GM18498 (cell line): ENCODE measurements at regions not wholly inside any gene's neighbourhood (a gene's known extent, or its start where the extent isn't known, plus 50 kb on each side); places are given as distances from the start of the nearest gene placed in this dataset.

Experiments used
- ATAC-seq: cut with Tn5 transposase; IDR thresholded peaks from one replicate; pipeline ENCODE4 v1.9.1; 2021; ENCODE audit warnings: mild to moderate bottlenecking, moderate library complexity; ENCODE audit not compliant: unreplicated experiment

DNA sequence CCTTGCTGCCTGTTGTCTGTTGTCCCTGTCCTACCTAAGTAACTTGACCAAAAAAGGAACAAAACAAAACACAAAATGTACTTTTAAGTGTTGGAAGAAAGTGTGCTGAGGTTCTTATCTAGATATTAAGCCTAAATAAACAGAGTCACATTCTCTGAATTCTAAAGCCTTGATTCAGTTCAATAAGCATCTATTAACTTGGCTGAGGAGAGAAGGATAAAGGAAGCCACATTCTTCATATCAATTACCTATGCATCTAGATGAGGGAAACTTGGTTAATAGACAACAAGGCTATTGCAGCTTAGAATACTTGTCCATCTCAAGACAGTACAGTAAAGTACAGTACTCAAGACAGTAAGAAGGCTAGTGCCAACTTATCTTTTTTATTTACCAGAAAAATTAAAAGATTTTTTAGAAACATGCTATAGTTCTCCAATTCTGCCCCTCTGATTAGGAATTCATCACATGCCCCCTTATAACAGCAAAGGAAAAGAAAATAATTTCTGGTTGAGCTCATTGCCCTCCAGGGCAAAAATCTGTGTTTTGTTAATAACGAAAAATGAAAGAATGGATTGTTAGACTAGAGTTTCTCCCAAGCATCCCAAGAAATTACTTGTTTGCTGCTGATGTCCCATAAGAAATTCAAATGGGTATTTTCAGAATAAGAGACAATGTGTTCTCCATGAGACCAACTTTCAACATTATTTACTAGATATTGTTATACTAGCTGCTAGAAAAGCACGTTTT lies 546.5 kb upstream of the SEMA3D start:
- ATAC-seq = no peak

DNA sequence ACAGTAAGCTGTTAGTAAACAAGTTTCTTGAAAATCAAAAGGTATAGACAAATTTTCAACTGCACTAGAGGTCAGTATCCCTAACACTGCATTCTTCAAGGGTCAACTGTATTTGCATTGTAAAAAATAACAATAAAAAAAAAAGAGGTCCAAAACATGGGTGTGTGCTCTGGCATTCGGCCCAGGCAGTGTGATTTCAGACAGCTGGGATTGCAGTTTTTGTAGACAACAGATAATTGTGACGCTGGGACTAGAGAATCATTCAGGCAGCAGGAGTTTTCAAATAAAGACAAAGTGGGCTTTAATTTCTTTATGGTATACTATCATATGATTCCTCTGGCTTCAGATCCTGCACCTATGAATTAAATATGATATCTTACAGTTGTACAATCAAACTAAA lies 543.2 kb upstream of the SEMA3D start:
- ATAC-seq = no peak

DNA sequence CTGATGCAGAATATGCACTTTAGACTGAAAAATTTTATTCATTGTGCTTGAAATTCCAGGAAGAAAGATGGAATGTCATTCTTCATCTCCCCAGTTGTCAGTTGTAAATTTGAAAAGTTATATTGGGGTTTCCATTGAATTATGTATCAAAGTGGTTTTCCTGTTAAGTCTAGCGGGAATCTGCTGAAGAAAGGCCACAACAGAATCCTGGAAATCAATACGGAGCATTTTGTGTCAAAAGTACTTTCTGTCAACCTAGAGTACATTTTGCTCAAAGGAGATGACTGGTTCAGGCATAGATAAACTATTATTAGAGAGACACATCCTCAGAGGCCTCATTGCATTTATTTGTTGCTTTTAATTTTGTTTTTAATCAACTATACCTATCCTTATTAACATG lies 538.2 kb upstream of the SEMA3D start:
- ATAC-seq = no peak

DNA sequence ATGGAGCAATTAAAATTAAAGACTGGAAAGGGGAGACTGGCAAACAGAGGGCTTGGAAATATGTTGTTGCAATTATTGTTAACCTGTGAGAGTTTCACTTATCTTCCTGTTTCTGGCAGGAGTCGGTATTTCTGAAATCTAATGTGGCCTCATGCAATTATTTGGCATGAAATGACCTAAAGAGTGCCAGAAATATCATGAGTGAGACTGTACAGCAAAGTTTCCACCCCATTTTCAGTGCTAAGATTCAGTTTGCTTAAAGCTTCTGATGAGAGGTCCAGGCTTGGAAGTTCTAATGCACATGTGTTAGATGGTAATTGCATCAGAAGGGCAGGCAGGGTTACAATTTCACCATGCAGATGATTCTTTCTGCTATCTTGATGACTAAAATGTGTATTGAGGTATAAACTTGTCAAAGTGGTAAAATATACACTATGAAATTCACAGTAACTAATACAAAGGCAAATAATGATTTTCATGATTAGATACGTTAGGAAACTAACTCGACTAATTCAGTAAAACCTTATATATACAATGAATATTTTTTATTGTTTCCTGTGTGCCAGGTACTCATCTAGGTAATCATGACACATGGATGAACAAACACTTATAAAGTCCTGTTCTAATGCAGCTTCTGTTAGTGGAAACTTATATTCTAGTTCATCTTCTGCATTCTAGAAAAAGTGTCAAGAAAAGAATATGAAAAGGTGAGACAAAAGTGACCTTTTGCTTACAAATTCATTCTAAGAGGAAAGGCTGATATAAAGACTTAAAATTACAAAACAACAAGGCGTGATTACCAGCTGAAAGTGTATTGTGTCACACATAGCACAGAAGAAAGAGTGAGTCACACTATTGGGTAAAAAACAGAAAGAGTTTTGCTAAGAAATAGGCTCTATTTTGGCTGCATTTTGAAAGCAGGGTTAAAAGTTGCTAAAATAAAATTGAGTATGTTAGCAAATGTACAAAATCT lies 533.4 kb upstream of the SEMA3D start:
- ATAC-seq = no peak

DNA sequence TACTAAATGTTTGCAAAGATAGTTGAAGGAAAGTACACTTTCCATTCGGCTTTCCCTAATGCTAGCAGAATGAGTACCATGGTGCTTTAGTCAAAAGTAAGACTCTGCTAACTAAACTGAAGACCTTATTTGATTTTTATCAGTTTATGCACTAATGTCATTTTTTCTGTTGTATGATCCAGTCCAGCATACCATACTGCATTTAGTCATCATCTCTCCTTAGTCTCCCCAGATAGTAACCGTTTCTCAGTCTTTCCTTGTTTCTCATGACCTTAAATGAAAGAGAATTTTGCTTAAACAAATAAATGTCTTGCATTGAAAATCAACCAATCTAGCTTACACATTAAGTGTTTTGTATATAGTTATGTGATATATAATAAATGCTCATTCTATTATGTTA lies 529.5 kb upstream of the SEMA3D start:
- no peak for ATAC-seq

DNA sequence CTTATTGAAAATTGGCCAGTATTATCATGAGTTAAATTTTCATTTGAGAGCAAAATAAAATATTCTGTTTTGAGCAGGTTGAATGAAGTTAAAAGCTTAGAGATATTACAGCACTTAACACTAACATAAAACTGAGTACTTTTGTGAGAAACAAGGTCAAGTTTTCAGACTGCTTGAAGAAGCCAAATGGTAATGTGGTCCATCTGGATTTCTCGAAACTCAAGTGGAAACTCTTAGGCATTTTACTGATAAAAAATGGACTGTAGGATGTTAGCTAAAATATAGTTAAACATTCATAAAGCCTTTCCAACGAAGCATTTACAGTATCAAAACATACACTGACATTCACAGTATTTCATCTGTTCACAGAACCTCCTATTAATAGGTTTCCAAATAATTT lies 528.1 kb upstream of the SEMA3D start:
- no peak for ATAC-seq

DNA sequence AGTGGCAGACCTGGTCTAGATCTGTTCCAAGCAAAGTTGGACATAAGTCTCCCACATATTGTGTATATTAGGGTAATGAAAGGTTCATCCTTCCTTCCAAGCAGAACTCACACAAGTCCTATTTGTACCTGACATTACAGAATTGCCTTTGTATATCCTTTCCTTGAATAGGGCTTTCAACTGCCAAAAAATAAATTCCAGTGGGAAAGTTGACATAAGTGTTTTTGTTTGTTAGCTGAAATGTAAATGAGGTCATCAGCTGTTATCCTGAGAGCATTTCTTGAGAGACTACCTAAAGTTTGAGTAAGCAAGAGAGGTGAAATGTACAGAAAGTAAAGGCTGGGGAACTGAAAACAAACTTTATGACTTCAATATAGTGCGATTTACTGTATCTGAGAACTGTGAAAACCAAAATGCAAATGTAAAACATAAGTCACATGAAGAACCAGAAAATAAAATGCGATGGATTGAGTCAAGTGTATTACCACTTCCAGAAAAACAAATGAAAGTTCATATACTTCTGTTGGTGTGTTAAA lies 527.3 kb upstream of the SEMA3D start:
- ATAC-seq = peak; percentile 82

DNA sequence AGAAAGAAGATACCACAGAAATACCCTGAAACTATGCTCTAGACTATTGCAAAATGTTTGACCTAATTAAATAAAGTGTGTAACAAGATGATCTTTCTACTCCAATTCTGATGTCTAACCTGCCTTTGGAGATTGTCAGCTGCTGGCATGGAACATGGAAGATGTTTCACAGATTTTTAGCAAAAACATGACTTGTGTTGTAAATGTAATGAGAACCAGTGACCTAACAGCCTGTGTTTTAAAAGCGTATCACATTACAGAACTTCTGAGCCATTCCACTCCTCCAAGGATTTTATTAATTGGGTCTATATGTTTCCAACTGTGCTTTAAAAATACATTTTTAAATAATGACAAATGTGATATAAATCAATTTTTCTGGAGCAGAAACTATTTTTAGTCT lies 526.3 kb upstream of the SEMA3D start:
- ATAC-seq = no peak

DNA sequence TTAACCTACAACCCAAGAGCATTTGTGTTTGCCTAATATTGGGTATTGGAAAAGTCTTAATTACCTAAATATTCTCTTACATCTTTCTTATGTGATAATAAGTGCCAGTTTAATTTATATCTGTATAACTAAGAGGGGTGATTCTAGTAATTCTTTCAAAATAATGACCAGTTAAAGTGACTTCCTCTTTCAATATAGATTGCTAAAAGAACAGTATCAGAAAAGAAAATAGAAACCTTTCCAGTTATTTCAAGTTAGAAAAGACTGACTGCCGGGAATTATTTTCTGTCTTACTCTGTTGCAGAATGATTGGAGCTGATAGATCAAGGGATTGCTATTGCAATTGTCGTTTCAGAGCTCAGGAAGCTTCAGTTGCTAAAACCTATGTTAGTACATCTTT lies 525.0 kb upstream of the SEMA3D start:
- ATAC-seq = no peak

DNA sequence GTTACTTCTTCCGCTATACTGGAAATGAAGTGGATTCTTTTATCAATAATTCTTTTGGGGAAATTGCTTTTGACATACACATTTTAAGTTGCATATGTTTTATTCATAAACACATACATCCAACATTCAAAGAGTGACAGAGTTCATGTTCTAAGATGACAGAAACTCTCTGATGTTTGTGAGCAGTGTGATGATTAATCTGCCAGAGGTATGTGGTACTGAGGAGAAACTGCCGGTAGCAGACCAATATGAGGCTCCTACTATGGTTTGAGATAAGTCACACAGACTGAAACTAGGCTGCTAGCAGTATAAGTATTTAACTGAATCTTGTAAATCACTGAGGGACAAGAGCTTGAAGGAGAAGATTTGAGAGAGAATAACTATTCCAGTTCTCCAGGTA lies 524.1 kb upstream of the SEMA3D start:
- ATAC-seq = no peak

DNA sequence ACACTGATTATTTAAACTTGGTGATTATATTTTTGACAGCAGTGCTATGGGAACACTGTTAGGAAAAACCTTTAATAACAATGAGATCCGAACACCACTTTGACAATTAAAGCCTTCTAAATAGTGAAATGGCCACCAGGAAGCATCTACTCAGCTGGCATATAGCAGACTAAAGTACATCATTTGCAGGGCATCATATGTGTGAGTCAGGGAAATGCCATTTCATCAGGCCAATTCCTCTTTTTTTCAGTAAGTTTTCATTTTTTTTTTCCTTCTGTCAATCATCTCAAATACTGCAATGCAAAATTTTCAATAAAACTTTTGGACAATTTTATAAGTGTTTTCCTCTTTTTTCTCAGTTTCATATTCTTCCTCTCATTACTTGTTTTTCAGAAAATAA lies 521.4 kb upstream of the SEMA3D start:
- ATAC-seq = no peak

DNA sequence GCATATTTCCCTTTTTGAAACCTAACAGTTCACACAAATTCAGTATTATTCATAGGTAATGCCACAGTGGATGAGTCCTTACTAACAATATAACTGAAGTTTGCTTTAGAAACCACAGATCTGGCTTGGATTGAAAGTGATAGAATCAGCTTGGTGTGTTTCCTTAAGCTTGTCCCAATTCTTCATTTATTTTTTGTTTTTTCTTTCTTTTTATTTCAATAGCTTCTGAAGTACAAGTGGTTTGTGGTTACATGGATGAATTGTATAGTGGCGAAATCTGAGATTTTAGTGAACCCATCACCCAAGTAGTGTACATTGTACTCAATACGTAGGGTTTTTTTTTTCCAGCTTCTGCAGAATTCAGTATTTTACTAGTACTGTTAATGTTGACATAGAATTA lies 518.2 kb upstream of the SEMA3D start:
- ATAC-seq = no peak

DNA sequence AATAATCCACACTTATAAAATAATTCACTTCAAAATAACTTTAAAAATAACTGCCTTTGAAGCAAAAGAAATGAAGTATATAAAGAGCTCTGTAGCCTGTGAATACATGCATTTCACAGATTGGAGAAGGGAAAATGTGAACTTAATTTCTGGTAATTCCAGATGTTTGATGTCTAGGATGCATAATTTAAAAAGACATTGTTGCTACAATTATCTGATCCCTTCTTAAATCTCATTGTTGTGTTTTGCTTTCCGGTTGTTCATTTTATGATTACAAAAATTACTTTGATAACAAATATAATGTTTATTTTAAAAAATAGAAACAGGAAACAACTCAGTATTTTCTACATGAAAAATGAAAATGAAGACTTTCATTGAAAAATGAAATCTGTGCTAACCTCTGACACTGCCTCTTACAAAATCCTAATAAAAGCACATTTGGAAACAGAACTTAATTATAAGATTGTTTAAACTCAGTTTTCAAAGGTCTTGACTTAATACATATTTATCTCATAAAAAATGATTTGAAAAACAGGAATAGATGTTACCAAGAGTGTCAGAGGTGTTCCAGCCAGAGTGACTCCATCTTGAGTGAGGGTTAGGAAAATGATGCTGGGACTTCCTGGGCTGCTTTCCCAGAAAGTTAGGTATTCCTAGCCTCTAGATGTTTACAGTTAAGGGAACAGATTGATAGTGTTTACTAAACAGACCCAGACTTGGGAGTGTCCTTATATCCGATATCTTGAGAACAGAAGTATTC lies 516.6 kb upstream of the SEMA3D start:
- ATAC-seq = no peak

DNA sequence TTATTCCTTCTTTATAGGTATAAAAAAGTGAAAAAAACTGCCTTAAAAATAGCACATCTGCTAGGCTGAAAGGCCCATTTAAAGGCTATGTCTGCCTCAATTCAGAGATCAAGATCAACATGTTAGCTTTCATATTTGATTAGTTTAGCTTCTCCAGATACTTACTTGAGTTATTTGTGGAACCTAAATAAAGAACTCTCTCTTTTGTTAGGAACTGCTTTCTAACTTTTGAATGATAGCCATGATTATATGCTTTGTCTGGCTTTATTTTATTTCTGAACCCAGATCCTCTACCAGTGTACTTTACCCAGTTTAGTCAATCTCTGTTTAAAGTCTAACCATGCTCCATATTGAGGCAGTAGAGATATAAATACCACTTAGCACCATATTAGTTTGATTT lies 515.5 kb upstream of the SEMA3D start:
- no peak for ATAC-seq

DNA sequence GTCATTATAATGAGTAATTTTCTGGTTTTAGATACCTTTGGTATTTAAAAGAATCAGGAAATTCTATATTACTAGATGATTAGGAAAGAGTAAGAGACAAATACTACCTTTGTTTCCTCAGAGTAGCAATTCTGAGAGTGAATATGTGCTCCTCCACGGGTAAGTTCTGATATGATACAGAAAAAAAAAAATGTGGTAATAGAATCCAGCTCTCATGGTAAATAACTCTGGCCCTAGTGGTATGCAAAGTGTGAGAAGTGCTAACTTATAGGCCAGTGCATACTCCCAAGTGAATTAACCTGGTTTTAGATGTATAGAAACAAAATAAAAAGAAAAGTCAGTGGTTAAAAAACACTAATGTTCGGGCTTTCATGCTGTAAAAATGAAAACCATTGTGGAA lies 512.6 kb upstream of the SEMA3D start:
- no peak for ATAC-seq

DNA sequence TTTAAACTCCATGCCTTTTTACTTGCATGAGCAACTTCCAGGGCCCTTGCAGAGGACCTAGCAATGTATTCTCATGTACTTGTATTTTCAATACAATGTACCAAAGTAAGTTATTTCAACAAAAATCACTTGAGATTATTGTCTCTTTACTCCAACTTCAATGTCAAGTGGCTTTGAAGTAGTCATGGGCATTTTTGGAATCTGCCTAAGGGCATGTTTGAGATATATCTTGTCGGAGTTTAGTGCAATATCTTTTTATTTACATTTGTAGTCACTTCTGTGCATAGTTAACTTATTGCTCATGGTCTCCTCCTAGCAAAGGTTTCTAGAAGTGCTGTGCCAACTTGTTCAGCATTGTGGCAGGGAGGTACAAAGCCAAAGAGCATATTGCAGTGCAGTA lies 508.7 kb upstream of the SEMA3D start:
- no peak for ATAC-seq

DNA sequence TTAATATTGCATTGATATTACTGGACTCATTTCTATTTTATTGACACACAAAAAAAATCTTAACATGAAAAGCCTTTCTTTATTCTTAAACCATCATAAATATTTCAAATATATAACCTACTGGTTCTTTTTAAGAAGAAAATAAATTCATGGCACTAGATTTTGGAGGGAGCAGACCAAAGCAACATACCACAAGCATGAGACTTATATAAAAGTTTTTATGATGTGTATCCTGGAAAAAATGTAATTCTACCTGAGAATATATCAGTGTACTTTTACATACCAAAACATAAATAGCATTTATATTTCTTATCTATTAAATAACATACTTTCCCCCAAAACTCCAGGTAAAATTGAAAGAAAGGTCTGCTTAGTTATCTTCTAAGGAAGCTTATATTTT lies 508.2 kb upstream of the SEMA3D start:
- no peak for ATAC-seq

DNA sequence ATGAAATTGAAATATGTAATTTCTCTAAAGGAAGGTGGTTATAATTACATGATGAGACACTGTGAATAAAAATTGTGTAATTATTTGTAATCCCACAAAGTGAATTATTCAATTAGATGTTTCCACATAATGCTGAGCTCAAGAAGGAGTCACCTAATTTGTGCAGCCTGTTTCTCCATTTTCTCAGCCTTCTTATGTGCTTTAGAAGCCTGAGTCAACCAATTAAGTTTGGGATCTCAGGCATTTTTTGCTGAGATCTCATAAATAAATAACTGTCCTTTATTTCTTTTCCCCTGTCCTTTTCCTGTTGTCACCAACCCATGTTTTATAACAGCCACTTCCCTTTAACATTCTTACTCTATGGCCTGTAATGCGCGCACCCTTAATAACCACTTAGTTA lies 506.5 kb upstream of the SEMA3D start:
- ATAC-seq = no peak

DNA sequence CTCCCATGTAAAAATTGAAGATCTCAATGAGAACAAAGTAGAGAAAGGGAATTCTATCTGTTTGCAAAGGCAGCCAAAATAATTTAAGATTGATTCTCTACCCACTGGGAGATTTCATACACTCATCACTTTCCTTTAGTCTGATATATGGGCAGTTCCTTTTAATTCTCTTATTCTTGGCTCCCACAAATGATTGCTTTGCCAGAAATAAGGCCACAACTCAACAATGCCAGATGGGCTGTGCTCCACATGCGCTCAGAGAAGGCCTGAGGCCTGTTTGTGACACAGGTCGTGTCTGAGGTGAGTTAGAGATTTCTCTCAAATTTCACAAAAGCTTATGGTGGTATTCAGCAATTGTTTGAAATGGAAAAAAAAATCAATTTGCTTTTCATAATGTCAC lies 501.9 kb upstream of the SEMA3D start:
- ATAC-seq = no peak

DNA sequence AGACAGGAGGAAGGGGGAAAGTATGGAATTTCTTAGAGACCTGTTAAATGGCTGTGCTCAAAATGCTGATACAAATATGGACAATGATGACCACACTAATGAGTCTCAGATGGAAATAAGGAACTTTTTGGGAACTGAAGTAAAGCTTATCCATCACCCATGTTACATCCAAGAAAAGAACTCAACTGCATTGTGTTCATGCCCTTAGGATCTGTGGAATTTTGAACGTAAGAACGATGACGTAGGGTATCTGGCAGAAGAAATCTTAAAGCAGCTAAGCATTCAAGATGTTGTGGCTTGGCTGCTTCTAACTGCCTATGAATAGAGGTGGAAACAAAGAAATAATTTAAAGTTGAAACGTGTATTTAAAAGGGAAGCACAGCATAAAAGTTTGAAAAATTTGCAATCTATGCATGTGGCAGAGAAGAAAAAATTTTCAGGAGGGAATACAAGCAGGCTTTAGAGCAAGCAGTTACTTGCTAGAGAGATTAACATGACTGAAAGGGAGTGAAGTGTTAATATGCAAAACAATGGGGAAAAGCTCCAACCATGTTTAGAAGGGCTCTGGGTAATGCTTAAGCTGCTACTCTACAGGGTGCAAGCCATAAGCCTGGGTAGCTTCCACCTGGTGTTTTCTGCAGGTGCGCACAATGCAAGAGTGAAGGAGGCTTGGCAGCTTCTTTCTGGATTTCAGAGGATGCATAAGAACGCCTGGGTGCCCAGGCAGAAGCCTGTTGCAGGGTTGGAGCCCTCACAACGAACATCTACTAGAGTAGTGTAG lies 499.7 kb upstream of the SEMA3D start:
- no peak for ATAC-seq
